ENCODE measurements at regions not wholly inside any gene's neighbourhood (a gene's known extent, or its start where the extent isn't known, plus 50 kb on each side); places are given as distances from the start of the nearest gene placed in this dataset.

GRCh38 chr13:111037927-111038326, 77.2 kb upstream of the ARHGEF7 start:
- DNase-seq (ENCODE audit: low spot score), result no peak

DNA sequence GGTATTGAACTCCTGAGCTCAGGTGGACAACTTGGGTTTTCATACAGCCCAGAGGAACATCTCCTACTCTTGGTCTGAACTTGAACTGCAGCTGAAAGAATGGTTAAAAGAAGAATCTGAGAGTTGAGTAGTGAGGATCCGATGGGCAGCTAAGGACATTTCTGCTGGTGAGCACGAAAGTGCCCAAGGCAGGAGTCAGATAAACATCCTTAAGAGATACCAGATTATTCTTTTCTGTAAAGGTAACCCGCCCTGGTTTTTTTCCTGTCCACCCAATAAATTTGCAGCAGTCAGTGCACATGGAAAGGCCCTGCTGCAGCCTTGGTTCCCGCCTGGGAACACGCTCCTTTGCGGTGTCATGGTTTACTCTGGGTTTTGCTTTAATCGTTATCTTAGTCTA, 78.4 kb upstream of the ARHGEF7 start:
- DNase-seq (ENCODE audit: low spot score), result no peak

DNA sequence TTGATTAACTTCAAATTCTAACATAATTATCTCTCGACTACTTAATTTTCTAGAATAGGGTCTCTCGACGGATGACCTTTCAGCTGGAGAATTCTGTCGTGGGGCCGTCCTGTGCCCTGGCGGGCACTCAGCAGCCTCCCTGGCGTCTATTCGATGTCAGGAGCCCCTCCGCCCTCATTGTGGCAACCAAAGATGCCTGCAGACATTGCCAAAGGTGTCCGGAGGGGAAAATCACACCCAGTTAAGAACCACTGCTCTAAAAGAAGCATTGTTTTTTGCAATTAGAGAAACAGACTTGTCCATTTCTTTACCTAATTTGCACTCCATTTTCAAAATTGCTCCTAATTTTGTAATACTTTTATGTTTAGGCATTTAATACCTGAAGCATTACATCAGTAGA, 79.2 kb upstream of the ARHGEF7 start:
- no peak for DNase-seq (ENCODE audit: low spot score)

- no peak for DNase-seq (ENCODE audit: low spot score)
Observed at GRCh38 chr13:111034811-111035210, 80.3 kb upstream of the ARHGEF7 start.

- no peak for DNase-seq (ENCODE audit: low spot score)
Observed at GRCh38 chr13:111033172-111034130, 81.7 kb upstream of the ARHGEF7 start.

GRCh38 chr13:111031531-111031961, 83.6 kb upstream of the ARHGEF7 start:
- no peak for DNase-seq (ENCODE audit: low spot score)

DNA sequence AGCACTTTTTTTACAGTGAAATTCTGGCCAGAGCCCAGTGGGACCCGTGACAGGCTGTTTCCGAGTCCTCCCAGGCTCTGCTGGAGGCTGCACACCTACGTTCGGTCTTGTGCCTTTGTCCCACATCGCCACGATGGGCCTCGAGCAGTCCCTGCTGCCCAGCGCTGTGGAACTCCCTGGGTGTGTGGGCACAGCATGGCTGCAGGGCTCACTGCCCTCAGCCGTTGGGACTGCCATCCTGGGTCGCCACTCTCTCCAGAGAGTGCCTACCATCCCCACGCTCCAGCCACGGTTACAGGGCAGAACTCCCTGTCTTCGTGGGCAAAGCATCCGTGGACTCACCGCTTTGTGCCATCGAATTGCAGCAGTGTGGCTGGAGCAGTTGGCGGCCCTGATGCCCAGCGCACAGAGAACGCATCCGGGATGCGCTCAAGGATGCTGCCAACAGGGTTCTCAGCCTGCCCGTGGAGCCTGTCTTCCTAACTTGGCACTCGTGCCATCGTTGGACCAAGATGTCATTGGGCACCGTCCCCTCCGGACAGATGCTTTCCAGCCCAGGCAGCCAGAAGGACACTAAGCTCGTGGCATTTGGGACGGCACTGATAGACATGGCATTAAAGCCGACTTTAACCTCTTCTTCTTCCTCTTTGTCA, 85.0 kb upstream of the ARHGEF7 start:
- DNase-seq (ENCODE audit: low spot score), result no peak

GRCh38 chr13:111027458-111028439, 87.4 kb upstream of the ARHGEF7 start:
- no peak for DNase-seq (ENCODE audit: low spot score)

DNA sequence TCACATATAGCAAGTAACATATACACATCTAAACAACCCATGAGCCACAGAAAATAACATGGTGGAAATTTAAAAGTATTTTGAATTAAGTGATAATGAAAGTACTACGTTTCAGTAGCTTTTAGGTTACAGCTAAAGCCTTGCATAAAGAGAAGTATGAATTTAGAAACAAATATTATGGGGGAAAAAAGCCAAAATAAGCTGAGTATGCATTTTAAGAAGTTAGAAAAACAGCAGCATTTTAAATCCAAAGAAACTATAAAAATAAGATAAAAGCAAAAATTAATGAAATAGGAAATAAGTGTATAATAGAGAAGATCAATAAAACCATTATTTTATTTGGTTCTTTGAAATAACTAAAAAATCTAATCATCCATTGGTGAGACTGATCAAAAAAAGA, 89.8 kb upstream of the ARHGEF7 start:
- no peak for DNase-seq (ENCODE audit: low spot score)

GRCh38 chr13:111022886-111023285, 92.2 kb upstream of the ARHGEF7 start:
- DNase-seq (ENCODE audit: low spot score), result no peak

GRCh38 chr13:111022241-111022640, 92.9 kb upstream of the ARHGEF7 start:
- DNase-seq (ENCODE audit: low spot score), result no peak

GRCh38 chr13:111021270-111021669, 93.8 kb upstream of the ARHGEF7 start:
- no peak for DNase-seq (ENCODE audit: low spot score)

- DNase-seq (ENCODE audit: low spot score), result no peak
Observed at GRCh38 chr13:111020546-111020945, 94.6 kb upstream of the ARHGEF7 start.

DNA sequence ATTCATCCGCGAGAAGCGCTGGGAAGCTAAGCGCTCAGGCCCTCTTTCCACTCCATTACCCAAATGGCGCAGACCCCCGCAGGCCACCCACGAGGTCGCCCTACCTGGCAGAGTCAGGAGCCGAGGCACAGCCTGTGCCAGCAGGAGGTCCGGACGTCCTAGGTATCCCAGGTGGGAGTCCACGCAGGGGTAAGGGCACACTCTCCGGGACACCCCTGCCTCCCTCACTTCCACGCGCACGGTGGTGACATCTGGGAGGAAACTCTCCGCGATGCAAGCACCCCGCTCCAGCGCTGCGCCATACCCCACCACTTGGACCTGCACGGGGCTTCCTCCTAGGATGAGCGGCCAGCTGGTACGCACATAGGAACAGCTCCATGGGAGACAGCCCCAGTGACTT, 95.1 kb upstream of the ARHGEF7 start:
- DNase-seq (ENCODE audit: low spot score), result no peak

GRCh38 chr13:111017755-111018459, 97.2 kb upstream of the ARHGEF7 start:
- DNase-seq (ENCODE audit: low spot score), result no peak

DNA sequence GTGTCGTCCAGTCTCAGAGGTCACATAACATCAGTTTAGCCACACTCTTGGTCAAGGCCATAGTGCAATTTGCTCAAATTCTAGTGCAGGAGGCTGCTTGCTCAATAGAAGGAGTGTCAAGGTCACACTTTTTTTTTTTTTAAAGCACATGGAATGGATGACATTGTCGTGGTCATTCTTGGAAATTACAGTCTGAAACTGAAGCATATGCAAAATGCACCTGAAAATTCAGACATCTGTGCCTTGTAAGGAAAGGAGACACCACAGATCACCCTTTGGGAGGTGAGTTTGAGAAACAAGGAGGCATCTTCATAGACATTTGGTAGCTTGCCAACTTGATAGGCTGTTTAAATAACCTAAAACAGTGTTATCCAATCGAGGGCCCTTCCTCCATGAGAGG, 98.3 kb upstream of the ANKRD10 start:
- DNase-seq (ENCODE audit: low spot score), result no peak

DNA sequence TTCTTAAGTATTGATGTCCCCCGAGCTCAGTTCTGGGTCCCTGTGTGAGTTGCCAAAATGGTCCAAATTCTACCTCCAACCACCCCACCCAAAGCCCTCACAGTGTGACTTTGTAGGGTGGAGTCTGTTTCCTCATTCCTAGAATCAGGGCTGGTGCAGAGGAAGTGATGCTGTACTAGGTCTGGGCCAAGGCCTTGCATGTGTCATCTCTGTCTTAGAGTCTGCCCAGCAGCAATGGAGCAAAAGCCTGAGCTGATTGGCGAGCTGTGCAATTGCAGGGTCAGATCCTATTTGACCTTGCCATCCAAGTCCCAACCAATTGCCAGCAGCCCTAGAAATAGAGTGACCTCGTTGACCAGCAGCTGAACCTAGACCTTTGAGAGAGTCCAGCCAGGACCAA, 97.0 kb upstream of the ANKRD10 start:
- DNase-seq (ENCODE audit: low spot score), result no peak

DNA sequence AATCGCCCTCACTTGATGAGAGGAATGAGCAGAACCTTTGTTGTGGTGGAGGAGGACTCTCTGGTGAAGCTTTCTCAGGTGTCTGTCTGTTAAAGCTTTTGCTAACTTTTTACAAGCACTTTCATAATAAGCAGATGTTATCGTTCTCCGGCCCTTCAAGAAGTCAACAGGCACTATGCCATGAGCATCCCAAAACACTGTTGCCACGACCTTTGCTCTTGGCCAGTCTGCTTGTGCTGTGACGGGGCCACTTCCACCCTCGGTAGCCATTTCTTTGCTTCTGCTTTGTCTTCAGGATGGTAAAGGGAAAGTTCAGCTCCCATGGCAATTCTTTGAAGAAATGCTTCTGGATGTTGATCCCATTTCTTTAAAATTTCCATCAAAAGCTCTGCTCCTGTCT, 93.5 kb upstream of the ANKRD10 start:
- DNase-seq (ENCODE audit: low spot score), result no peak

DNA sequence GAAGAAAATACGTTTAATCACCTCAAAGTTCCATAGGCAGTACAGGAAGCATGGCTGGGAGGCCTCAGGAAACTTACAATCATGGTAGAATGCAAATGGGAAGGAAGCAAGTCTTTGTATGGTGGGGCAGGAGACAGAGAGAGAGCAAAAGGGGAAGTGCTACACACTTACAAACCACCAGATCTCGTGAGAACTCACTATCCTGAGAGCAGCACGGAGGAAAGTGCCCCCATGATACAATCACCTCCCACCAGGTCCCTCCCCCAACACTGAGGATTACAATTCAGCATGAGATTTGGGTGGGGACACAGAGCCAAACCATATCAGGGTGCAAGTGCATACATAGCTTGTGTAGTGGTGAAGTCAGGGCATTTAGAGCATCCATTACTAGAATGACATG, 92.3 kb upstream of the ANKRD10 start:
- DNase-seq (ENCODE audit: low spot score), result no peak

- no peak for DNase-seq (ENCODE audit: low spot score)
Observed at GRCh38 chr13:111006506-111007031, 91.7 kb upstream of the ANKRD10 start.

DNA sequence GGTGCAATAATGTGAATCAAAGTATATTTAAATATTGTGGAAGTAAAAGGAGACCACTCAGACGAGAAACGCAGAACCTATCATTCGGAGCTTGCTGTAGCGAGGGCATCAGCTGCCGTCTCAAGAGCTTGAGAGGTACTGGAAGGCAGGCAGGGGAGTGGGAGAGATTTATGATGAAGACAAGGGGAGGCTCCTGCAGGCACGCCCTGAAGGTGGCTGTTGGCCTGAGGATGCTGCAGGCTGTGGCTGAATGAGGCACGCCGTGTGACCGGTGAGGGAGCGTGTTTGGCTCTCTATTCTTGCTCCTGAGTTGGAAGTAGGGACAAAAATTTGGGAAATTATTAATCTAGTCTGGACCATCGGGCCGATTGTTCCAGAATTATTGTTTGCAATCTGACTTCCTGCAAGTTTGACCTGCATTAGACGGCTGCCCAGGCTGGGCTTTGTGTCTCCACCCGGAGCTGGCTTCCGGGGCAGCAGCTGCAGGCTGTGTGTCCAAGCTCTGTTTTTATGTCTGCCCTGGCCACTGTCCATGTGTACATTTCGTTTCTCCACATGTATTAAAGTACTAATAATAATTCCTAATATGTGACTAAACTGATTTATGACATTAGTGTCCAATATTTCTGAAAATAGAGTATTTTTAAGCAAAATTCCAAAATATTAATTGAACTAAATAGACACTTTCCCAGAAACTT, 91.1 kb upstream of the ANKRD10 start:
- DNase-seq (ENCODE audit: low spot score), result no peak

Data from hematopoietic multipotent progenitor cell treated with erythropoietin and hydrocortisone succinate and interleukin-3 and kit ligand, for 17 days (in vitro differentiated cells).